Loucy (cell line): ENCODE measurements at regions not wholly inside any gene's neighbourhood (a gene's known extent, or its start where the extent isn't known, plus 50 kb on each side); places are given as distances from the start of the nearest gene placed in this dataset.
A peak's percentile ranks its signal among the peaks of the same experiment; 100 is the strongest.

Experiments used
- EZH2phosphoT487 ChIP-seq: fragments of 200-600 bp; IDR thresholded peaks from 2 replicates; pipeline ENCODE4 v1.6.1; 2018; ENCODE audit warnings: antibody characterized with exemption, mild to moderate bottlenecking, moderate library complexity, borderline replicate concordance
- TF ChIP-seq, protein P1 (sequence below): fragments of 200-600 bp; sonication (generic); conservative IDR thresholded peaks from 2 replicates; pipeline ENCODE4 v1.5.1; 2014; ENCODE audit warnings: mild to moderate bottlenecking, antibody characterized with exemption, low read length

DNA sequence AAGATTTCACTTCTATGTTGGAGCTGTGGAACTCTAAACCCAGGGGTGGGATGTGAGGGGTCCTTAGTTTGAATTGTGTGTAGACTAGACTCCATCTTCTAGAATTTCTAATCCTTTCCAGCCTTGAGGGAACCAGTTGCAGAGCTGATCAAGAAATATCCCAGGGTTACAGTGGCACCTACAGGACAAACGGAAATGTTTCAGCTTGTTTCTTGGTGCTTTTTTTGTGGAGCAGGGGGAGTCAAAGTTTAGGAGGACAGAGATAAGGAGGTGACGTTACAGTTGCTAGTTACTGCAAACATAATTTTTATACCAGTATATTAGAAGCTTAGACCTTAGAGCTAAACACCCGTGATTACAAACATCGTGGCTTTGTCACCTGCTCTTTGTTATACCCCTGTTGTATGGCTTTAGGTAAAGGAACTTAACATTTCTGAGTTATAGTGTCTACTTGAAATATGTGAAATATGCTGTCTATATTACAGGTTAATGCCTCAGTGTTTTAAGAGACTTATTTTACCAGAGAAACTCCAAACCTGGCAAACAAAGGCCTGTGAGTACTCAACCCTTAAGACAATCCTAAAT, 84.5 kb upstream of the DYNC1I1 start:
- TF ChIP-seq, protein P1, sequence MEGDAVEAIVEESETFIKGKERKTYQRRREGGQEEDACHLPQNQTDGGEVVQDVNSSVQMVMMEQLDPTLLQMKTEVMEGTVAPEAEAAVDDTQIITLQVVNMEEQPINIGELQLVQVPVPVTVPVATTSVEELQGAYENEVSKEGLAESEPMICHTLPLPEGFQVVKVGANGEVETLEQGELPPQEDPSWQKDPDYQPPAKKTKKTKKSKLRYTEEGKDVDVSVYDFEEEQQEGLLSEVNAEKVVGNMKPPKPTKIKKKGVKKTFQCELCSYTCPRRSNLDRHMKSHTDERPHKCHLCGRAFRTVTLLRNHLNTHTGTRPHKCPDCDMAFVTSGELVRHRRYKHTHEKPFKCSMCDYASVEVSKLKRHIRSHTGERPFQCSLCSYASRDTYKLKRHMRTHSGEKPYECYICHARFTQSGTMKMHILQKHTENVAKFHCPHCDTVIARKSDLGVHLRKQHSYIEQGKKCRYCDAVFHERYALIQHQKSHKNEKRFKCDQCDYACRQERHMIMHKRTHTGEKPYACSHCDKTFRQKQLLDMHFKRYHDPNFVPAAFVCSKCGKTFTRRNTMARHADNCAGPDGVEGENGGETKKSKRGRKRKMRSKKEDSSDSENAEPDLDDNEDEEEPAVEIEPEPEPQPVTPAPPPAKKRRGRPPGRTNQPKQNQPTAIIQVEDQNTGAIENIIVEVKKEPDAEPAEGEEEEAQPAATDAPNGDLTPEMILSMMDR, result peak; percentile 51
- TF ChIP-seq EZH2phosphoT487, result no peak
